ENCODE measurements at regions not wholly inside any gene's neighbourhood (a gene's known extent, or its start where the extent isn't known, plus 50 kb on each side); places are given as distances from the start of the nearest gene placed in this dataset.

DNA sequence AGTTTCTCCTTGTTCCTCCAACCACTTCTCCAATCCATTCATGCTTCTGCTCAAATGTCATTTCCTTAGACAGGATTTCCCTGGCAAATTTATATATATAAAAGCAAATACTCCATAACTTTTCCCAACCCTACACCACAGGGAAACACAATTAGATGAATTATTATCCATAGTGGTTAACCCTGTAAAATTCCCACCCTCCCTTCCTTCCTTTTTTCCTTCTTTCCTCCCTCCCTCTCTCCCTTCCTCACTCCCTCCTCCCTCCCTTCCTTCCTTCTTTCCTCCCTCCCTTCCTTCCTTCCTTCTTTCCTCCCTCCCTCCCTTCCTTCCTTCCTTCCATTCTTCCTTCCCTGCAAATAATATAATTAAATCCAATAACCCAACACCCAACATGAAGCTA lies 617.7 kb downstream of the IRS1 start:
- H3K4me1 ChIP-seq, result no peaks in the 10 kb centered on the region
- TF ChIP-seq Cebpa-rat (IDR thresholded peaks at IDR 0.05), result no peak

GRCh38 chr2:226180281-226180884 lies 619.2 kb downstream of the IRS1 start:
- no peaks in the 10 kb centered on the region for H4K20me1 ChIP-seq
- H3K27me3 ChIP-seq, result no peaks in the 10 kb centered on the region
- no peak for TF ChIP-seq Cebpa-rat (IDR thresholded peaks at IDR 0.05)
- H3K4me1 ChIP-seq, result no peaks in the 10 kb centered on the region
- H3K36me3 ChIP-seq, result no peaks in the 10 kb centered on the region
- no peak overlapping the region for H3K4me2 ChIP-seq
- no peak overlapping the region for H3K4me3 ChIP-seq
- H3K27ac ChIP-seq, result no peak overlapping the region
- peaks cover 10% of the 10 kb centered on the region for H3K9me3 ChIP-seq
- no peak overlapping the region for H3K9ac ChIP-seq

More for the DNA sequence above, 617.7 kb downstream of the IRS1 start:
- Histone ChIP-seq H3K36me3 (no peaks in the 10 kb centered on the region), H4K20me1 (no peaks in the 10 kb centered on the region), H3K4me2 (no peak overlapping the region), H3K27me3 (no peaks in the 10 kb centered on the region), H3K27ac (no peak overlapping the region), H3K4me3 (no peak overlapping the region), H3K9ac (no peak overlapping the region), H3K9me3 (peaks cover 10% of the 10 kb centered on the region)

DNA sequence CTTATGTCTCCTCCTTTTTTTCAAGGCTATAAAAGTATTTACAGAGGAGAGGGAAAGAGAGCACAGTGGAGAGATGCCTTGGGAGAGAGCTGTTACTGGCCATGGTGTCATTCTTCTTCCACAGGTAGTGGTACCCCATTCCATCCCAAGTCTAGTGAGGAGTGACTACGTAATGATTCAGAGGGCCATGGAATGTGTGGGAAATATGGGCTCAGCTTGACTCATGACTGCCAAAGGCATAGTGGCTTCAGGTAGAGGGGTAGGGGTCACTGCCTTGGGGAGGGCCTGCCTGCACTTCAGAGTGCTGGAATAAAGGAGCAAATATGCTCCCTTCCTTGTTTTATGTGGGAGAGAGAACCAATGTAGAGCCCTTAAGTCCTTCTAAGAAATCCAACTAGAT lies 620.6 kb downstream of the IRS1 start:
- no peaks in the 10 kb centered on the region for H3K27me3 ChIP-seq
- no peak overlapping the region for H3K27ac ChIP-seq
- H3K4me2 ChIP-seq, result no peak overlapping the region
- H3K9ac ChIP-seq, result no peak overlapping the region
- no peaks in the 10 kb centered on the region for H3K4me1 ChIP-seq
- H3K4me3 ChIP-seq, result no peak overlapping the region
- H3K9me3 ChIP-seq, result peaks cover 10% of the 10 kb centered on the region
- TF ChIP-seq Cebpa-rat (IDR thresholded peaks at IDR 0.05), result no peak
- no peaks in the 10 kb centered on the region for H4K20me1 ChIP-seq
- H3K36me3 ChIP-seq, result no peaks in the 10 kb centered on the region

DNA sequence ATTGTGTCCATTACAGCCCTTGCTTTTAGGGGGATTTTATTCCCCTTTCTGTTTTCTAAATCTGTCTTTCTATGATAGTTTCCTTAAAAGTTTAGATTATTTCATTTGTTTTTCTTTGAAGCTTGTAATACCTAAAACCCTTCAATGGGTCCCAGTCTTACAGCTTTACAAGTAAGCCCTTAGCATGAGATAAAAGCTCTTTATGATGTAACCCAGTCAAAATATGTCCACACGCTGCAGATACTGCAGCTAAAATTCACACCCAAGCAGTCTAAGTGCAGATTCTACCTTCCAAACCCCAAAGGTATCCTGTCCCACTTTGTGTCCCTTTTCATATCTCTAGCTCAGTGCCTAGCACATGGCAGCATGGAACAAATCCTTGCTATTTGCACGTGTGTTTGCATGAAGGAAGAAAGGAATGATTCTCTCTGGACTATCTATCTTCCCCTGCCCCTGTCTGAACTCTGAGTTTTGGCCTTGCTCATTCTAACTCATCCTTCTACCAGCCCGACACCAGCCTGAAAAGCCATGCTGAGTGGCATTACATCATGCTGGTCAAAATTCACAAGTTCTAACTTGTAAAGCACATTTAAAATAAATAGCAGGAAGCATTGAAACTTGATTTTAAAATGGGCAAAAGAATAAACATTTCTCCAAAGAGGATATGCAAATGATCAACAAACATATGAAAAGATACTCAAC lies 623.2 kb downstream of the IRS1 start:
- no peak for TF ChIP-seq Cebpa-rat (IDR thresholded peaks at IDR 0.05)
- Histone ChIP-seq H4K20me1 (no peaks in the 10 kb centered on the region), H3K4me1 (no peaks in the 10 kb centered on the region), H3K27ac (no peak overlapping the region), H3K36me3 (no peaks in the 10 kb centered on the region), H3K9ac (no peak overlapping the region), H3K27me3 (no peaks in the 10 kb centered on the region), H3K4me2 (no peak overlapping the region), H3K4me3 (no peak overlapping the region), H3K9me3 (peaks cover 10% of the 10 kb centered on the region)

DNA sequence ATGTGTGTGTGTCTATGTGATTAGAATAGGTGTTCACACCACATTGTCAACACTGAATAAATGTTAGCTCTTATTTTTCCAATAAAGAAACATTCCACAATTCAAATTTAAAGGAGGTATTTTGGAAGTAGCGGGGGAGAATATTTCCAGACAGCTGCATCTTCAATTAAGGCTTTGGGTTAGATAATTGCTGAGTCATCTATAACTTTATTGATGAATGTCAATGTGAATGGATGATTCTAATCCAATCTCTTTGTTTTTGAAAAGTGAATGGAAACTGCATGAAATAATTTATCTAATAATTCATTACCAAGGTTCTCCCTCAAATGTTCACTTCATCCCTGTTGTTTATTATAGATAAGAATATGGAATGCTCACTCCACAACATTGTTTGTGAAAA lies 625.2 kb downstream of the IRS1 start:
- Histone ChIP-seq H3K27me3 (no peaks in the 10 kb centered on the region), H3K4me2 (no peak overlapping the region), H3K27ac (no peak overlapping the region), H4K20me1 (no peaks in the 10 kb centered on the region), H3K4me3 (no peak overlapping the region), H3K9ac (no peak overlapping the region), H3K36me3 (no peaks in the 10 kb centered on the region), H3K9me3 (peaks cover 9% of the 10 kb centered on the region), H3K4me1 (no peaks in the 10 kb centered on the region)
- no peak for TF ChIP-seq Cebpa-rat (IDR thresholded peaks at IDR 0.05)

GRCh38 chr2:226172939-226173338 lies 626.7 kb downstream of the IRS1 start:
- no peaks in the 10 kb centered on the region for H3K36me3 ChIP-seq
- no peak overlapping the region for H3K9ac ChIP-seq
- H3K9me3 ChIP-seq, result no peaks in the 10 kb centered on the region
- no peaks in the 10 kb centered on the region for H4K20me1 ChIP-seq
- H3K4me2 ChIP-seq, result no peak overlapping the region
- no peak overlapping the region for H3K27ac ChIP-seq
- H3K27me3 ChIP-seq, result no peaks in the 10 kb centered on the region
- H3K4me1 ChIP-seq, result no peaks in the 10 kb centered on the region
- TF ChIP-seq Cebpa-rat (IDR thresholded peaks at IDR 0.05), result no peak
- no peak overlapping the region for H3K4me3 ChIP-seq

- no peak for TF ChIP-seq Cebpa-rat (IDR thresholded peaks at IDR 0.05)
- H3K9ac ChIP-seq, result no peak overlapping the region
- no peaks in the 10 kb centered on the region for H3K27me3 ChIP-seq
- H3K36me3 ChIP-seq, result no peaks in the 10 kb centered on the region
- no peaks in the 10 kb centered on the region for H4K20me1 ChIP-seq
- H3K9me3 ChIP-seq, result no peaks in the 10 kb centered on the region
- no peak overlapping the region for H3K4me2 ChIP-seq
- H3K4me1 ChIP-seq, result no peaks in the 10 kb centered on the region
- no peak overlapping the region for H3K4me3 ChIP-seq
- no peak overlapping the region for H3K27ac ChIP-seq
Observed at GRCh38 chr2:226172309-226172708, 627.3 kb downstream of the IRS1 start.

- Histone ChIP-seq H3K9ac (no peak overlapping the region), H4K20me1 (no peaks in the 10 kb centered on the region), H3K4me2 (no peak overlapping the region), H3K27me3 (no peaks in the 10 kb centered on the region), H3K27ac (no peak overlapping the region), H3K9me3 (no peaks in the 10 kb centered on the region), H3K4me3 (no peak overlapping the region), H3K4me1 (no peaks in the 10 kb centered on the region), H3K36me3 (no peaks in the 10 kb centered on the region)
- TF ChIP-seq Cebpa-rat (IDR thresholded peaks at IDR 0.05), result no peak
Observed at GRCh38 chr2:226169751-226170581, 629.7 kb downstream of the IRS1 start.

DNA sequence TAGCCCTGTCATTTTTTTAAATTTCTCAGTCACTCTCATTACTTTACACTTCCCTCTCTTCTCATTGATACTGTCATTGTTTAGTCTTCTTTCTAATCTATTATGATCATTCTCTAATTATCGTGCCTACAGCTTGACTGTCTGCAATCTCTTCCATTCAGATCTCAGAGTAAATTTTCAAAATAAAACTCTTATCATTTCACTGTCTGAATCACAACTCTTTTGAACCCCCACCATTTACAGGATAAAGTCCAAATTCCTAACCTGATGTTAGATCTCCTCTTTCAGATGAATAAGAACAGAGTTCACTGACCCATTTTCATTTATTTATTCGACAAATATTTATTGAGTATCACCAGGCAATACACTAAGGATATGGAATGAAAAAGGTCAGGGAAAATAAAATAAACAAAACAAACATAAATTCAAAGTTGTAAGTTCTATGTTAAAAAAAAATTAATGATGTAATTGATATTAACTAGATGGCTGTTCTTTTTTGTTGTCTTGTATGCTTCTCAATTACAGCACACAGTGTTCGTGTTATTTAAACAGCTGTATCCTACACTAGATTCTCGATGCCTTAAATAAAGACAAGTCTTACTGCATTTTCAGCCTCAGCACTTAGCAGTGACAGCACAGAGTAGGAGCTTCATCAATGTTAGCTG lies 631.0 kb downstream of the IRS1 start:
- H3K9ac ChIP-seq, result no peak overlapping the region
- no peaks in the 10 kb centered on the region for H3K27me3 ChIP-seq
- TF ChIP-seq Cebpa-rat (IDR thresholded peaks at IDR 0.05), result no peak
- H3K4me2 ChIP-seq, result no peak overlapping the region
- H3K4me3 ChIP-seq, result no peak overlapping the region
- H3K4me1 ChIP-seq, result no peaks in the 10 kb centered on the region
- no peaks in the 10 kb centered on the region for H4K20me1 ChIP-seq
- no peaks in the 10 kb centered on the region for H3K9me3 ChIP-seq
- H3K27ac ChIP-seq, result no peak overlapping the region
- no peaks in the 10 kb centered on the region for H3K36me3 ChIP-seq
